ENCODE measurements at regions not wholly inside any gene's neighbourhood (a gene's known extent, or its start where the extent isn't known, plus 50 kb on each side); places are given as distances from the start of the nearest gene placed in this dataset.

GRCh38 chr7:109125001-109125400 lies 555.3 kb downstream of the DNAJB9 start:
- TF ChIP-seq CTCF (IDR thresholded peaks at IDR 0.05), result no peak
- TF ChIP-seq POLR2A (IDR thresholded peaks at IDR 0.05), result no peak

Data from body of pancreas (tissue), 4 donors.